CD14-positive monocyte (primary cell): ENCODE measurements at regions not wholly inside any gene's neighbourhood (a gene's known extent, or its start where the extent isn't known, plus 50 kb on each side); places are given as distances from the start of the nearest gene placed in this dataset.

Source experiments
- DNase-seq, 3 donors: peaks; one replicate each; pipeline ENCODE4 v3.0.0-alpha.2; 2011 to 2022
- H2AFZ ChIP-seq: 2 replicates; pipeline ENCODE4 v1.6.0; 2012; ENCODE audit warnings: mild to moderate bottlenecking, low read depth, low read length, inconsistent platforms; ENCODE audit not compliant: insufficient read depth, poor library complexity, severe bottlenecking
- H3K27ac ChIP-seq, 2 donors: 1 replicate in 1 of 2; 2 replicates in 1 of 2; pipeline ENCODE4 v1.5.1; 2012 to 2013; ENCODE audit warnings: low read length in 2 of 2, control low read depth in 1 of 2, inconsistent platforms in 1 of 2, low read depth in 1 of 2, mild to moderate bottlenecking in 1 of 2
- H3K27me3 ChIP-seq, 2 donors: one replicate each; pipeline versions ENCODE4 v1.6.0 to v1.6.1; 2011 to 2013; ENCODE audit warnings: low read length in 2 of 2; ENCODE audit not compliant: control insufficient read depth in 2 of 2, insufficient read depth in 2 of 2
- H3K36me3 ChIP-seq, 2 donors: replicated peaks in 1 of 2; 1 replicate in 1 of 2; 2 replicates in 1 of 2; pipeline versions ENCODE4 v1.5.1 to v1.6.1; 2012 to 2013; ENCODE audit warnings: low read length in 2 of 2, control low read depth in 1 of 2, inconsistent platforms in 1 of 2, mild to moderate bottlenecking in 1 of 2; ENCODE audit not compliant: insufficient read depth in 2 of 2, control insufficient read depth in 1 of 2
- H3K4me1 ChIP-seq, 2 donors: 1 replicate in 1 of 2; 2 replicates in 1 of 2; pipeline versions ENCODE4 v1.5.1 to v1.6.1; 2012 to 2013; ENCODE audit warnings: low read length in 2 of 2, control low read depth in 1 of 2, inconsistent platforms in 1 of 2, mild to moderate bottlenecking in 1 of 2, moderate library complexity in 1 of 2; ENCODE audit not compliant: insufficient read depth in 2 of 2, control insufficient read depth in 1 of 2
- H3K4me2 ChIP-seq: replicated peaks from 2 replicates; pipeline ENCODE3; 2012; ENCODE audit warnings: low read length, moderate library complexity, mild to moderate bottlenecking; ENCODE audit not compliant: poor library complexity, severe bottlenecking; ENCODE audit errors: extremely low read depth
- H3K4me3 ChIP-seq, 3 experiments: fragments of 200-600 bp in 1 of 3; sonication (generic) in 1 of 3; replicated peaks in 1 of 3; 1 replicate in 2 of 3; 2 replicates in 1 of 3; pipeline ENCODE4 v1.5.1; 2011 to 2013; ENCODE audit warnings: low read length in 3 of 3, mild to moderate bottlenecking in 3 of 3, control low read depth in 2 of 3, low read depth in 2 of 3, inconsistent platforms in 1 of 3, moderate library complexity in 1 of 3
- H3K79me2 ChIP-seq: 2 replicates; pipeline ENCODE4 v1.6.0; 2012; ENCODE audit warnings: mild to moderate bottlenecking, control low read depth, inconsistent platforms, low read length, moderate library complexity; ENCODE audit not compliant: insufficient read depth
- H3K9ac ChIP-seq: 2 replicates; pipeline ENCODE4 v1.6.0; 2017; ENCODE audit warnings: low read length, mild to moderate bottlenecking; ENCODE audit not compliant: insufficient read depth, poor library complexity, severe bottlenecking
- H3K9me3 ChIP-seq, 2 donors: replicated peaks in 1 of 2; 1 replicate in 1 of 2; 2 replicates in 1 of 2; pipeline versions ENCODE4 v1.5.1 to v1.6.1; 2012 to 2013; ENCODE audit warnings: low read length in 2 of 2, control low read depth in 1 of 2; ENCODE audit not compliant: control insufficient read depth in 1 of 2, insufficient read depth in 1 of 2
- H4K20me1 ChIP-seq: 2 replicates; pipeline ENCODE4 v1.6.0; 2012; ENCODE audit warnings: mild to moderate bottlenecking, low read length, control low read depth, moderate library complexity; ENCODE audit not compliant: insufficient read depth
- H3K27ac Mint-ChIP-seq, 7 donors: one replicate each; pipeline ENCODE4 v1.8.0; 2020; ENCODE audit warnings: mild to moderate bottlenecking in 7 of 7, mixed read lengths in 7 of 7, moderate library complexity in 6 of 7, inconsistent platforms in 2 of 7
- H3K27me3 Mint-ChIP-seq, 3 donors: one replicate each; pipeline ENCODE4 v1.8.0; 2021 to 2022; ENCODE audit warnings: low read depth in 3 of 3, mild to moderate bottlenecking in 3 of 3, mixed read lengths in 3 of 3, moderate library complexity in 3 of 3, inconsistent platforms in 1 of 3
- H3K36me3 Mint-ChIP-seq, 2 donors: one replicate each; pipeline ENCODE4 v1.8.0; 2020; ENCODE audit warnings: mixed read lengths in 2 of 2, inconsistent platforms in 1 of 2, mild to moderate bottlenecking in 1 of 2
- H3K4me1 Mint-ChIP-seq: one replicate; pipeline ENCODE4 v1.8.0; 2020; ENCODE audit warnings: mild to moderate bottlenecking, mixed read lengths
- H3K4me3 Mint-ChIP-seq, 2 donors: one replicate each; pipeline ENCODE4 v1.8.0; 2020; ENCODE audit warnings: mild to moderate bottlenecking in 2 of 2, mixed read lengths in 2 of 2, moderate library complexity in 1 of 2
- H3K9me3 Mint-ChIP-seq, 7 donors: one replicate each; pipeline ENCODE4 v1.8.0; 2020 to 2022; ENCODE audit warnings: mixed read lengths in 7 of 7, mild to moderate bottlenecking in 6 of 7, moderate library complexity in 6 of 7, inconsistent platforms in 2 of 7
- CTCF ChIP-seq: fragments of 200-600 bp; IDR thresholded peaks from one replicate; pipeline ENCODE4 v1.8.0; 2022; ENCODE audit warnings: antibody characterized with exemption, mild to moderate bottlenecking
- WGBS: methylation state at CpG from one replicate; pipeline ENCODE4 v1.1.5; 2013; ENCODE audit warnings: missing lambda C conversion rate; ENCODE audit not compliant: insufficient coverage; 5-methylcytosine and 5-hydroxymethylcytosine counted together
- intact Hi-C, 2 donors: fragments of 100-400 bp; cut with micrococcal nuclease; formaldehyde crosslinking; loops; one replicate each; pipeline versions ENCODE4 v1.15.0 to v1.15.1; 2023

GRCh38 chr5:92370032-92370431, 986.9 kb upstream of the ARRDC3 start:
- Histone ChIP-seq H3K4me2 (no peak overlapping the region), H2AFZ (no peak overlapping the region), H3K36me3 (no peaks in the 10 kb centered on the region), H3K4me3 (no peak overlapping the region), H4K20me1 (no peaks in the 10 kb centered on the region), H3K9ac (no peak overlapping the region), H3K4me1 (no peaks in the 10 kb centered on the region), H3K27ac (no peak overlapping the region), H3K27me3 (no peaks in the 10 kb centered on the region), H3K79me2 (no peaks in the 10 kb centered on the region), H3K9me3 (peaks cover 13 to 14% of the 10 kb centered on the region in 2 donors)
- intact Hi-C loops: no loop called here
- Mint-ChIP-seq H3K4me1 (no peaks in the 10 kb centered on the region), H3K9me3 (peaks cover 0 to 10% (median 3%) of the 10 kb centered on the region in 7 donors), H3K4me3 (no peak overlapping the region), H3K27me3 (no peaks in the 10 kb centered on the region), H3K36me3 (no peaks in the 10 kb centered on the region), H3K27ac (no peak overlapping the region)
- no CpG with 5 or more reads among the region's 3 CpGs for WGBS
- no peak for TF ChIP-seq CTCF
- DNase-seq: no peak

GRCh38 chr5:92369587-92369986, 986.5 kb upstream of the ARRDC3 start:
- no peak for TF ChIP-seq CTCF
- Histone ChIP-seq H3K4me2 (no peak overlapping the region), H2AFZ (no peak overlapping the region), H4K20me1 (no peaks in the 10 kb centered on the region), H3K27ac (no peak overlapping the region), H3K4me1 (no peaks in the 10 kb centered on the region), H3K27me3 (no peaks in the 10 kb centered on the region), H3K9me3 (peaks cover 10 to 12% of the 10 kb centered on the region in 2 donors), H3K9ac (no peak overlapping the region), H3K79me2 (no peaks in the 10 kb centered on the region), H3K4me3 (no peak overlapping the region), H3K36me3 (no peaks in the 10 kb centered on the region)
- Mint-ChIP-seq H3K4me3 (no peak overlapping the region), H3K27ac (no peak overlapping the region), H3K4me1 (no peaks in the 10 kb centered on the region), H3K27me3 (no peaks in the 10 kb centered on the region), H3K36me3 (no peaks in the 10 kb centered on the region), H3K9me3 (peaks cover 0 to 10% (median 3%) of the 10 kb centered on the region in 7 donors)
- intact Hi-C loops: no loop called here
- no CpG with 5 or more reads among the region's 1 CpG for WGBS
- DNase-seq: no peak
